Activated naive CD8-positive, alpha-beta T cell treated with anti-CD3 and anti-CD28 coated beads for 36 hours (primary cell): ENCODE measurements at regions not wholly inside any gene's neighbourhood (a gene's known extent, or its start where the extent isn't known, plus 50 kb on each side); places are given as distances from the start of the nearest gene placed in this dataset.

Experiments used
- DNase-seq: peaks from one replicate; pipeline ENCODE4 v3.0.0; 2021
- H3K27ac Mint-ChIP-seq: one replicate; pipeline ENCODE4 v1.8.0; 2022; ENCODE audit warnings: mild to moderate bottlenecking, moderate library complexity, mixed read lengths
- H3K27me3 Mint-ChIP-seq: one replicate; pipeline ENCODE4 v1.8.0; 2022; ENCODE audit warnings: mild to moderate bottlenecking, mixed read lengths
- H3K36me3 Mint-ChIP-seq: one replicate; pipeline ENCODE4 v1.8.0; 2021; ENCODE audit warnings: mild to moderate bottlenecking, mixed read lengths
- H3K4me1 Mint-ChIP-seq: one replicate; pipeline ENCODE4 v1.8.0; 2021; ENCODE audit warnings: mixed read lengths
- H3K4me3 Mint-ChIP-seq: one replicate; pipeline ENCODE4 v1.8.0; 2022; ENCODE audit warnings: mild to moderate bottlenecking, moderate library complexity, mixed read lengths
- H3K9me3 Mint-ChIP-seq: one replicate; pipeline ENCODE4 v1.8.0; 2022; ENCODE audit warnings: mixed read lengths

- no peaks in the 10 kb centered on the region for H3K4me1 Mint-ChIP-seq
- H3K9me3 Mint-ChIP-seq: no peaks in the 10 kb centered on the region
- no peaks in the 10 kb centered on the region for H3K27me3 Mint-ChIP-seq
- H3K4me3 Mint-ChIP-seq: no peak overlapping the region
- no peaks in the 10 kb centered on the region for H3K36me3 Mint-ChIP-seq
- DNase-seq: no peak
- no peak overlapping the region for H3K27ac Mint-ChIP-seq
These were observed 994.6 kb downstream of the SUCLG1 start for GRCh38 chr2:83464444-83464843.

GRCh38 chr2:83462881-83463280 lies 996.2 kb downstream of the SUCLG1 start:
- Mint-ChIP-seq H3K9me3 (no peaks in the 10 kb centered on the region), H3K36me3 (no peaks in the 10 kb centered on the region), H3K27me3 (no peaks in the 10 kb centered on the region), H3K4me3 (no peak overlapping the region), H3K4me1 (no peaks in the 10 kb centered on the region), H3K27ac (no peak overlapping the region)
- DNase-seq: no peak

GRCh38 chr2:83461135-83461534 lies 997.9 kb downstream of the SUCLG1 start:
- Mint-ChIP-seq H3K9me3 (no peaks in the 10 kb centered on the region), H3K27me3 (no peaks in the 10 kb centered on the region), H3K36me3 (no peaks in the 10 kb centered on the region), H3K4me3 (no peak overlapping the region), H3K4me1 (no peaks in the 10 kb centered on the region), H3K27ac (no peak overlapping the region)
- no peak for DNase-seq

- Mint-ChIP-seq H3K4me3 (no peak overlapping the region), H3K27me3 (no peaks in the 10 kb centered on the region), H3K27ac (no peak overlapping the region), H3K4me1 (no peaks in the 10 kb centered on the region), H3K36me3 (no peaks in the 10 kb centered on the region), H3K9me3 (no peaks in the 10 kb centered on the region)
- DNase-seq: no peak
These were observed 999.6 kb downstream of the SUCLG1 start for GRCh38 chr2:83459456-83459855.

- Mint-ChIP-seq H3K27ac (no peak overlapping the region), H3K9me3 (peaks cover 2% of the 10 kb centered on the region), H3K4me1 (no peaks in the 10 kb centered on the region), H3K4me3 (no peak overlapping the region), H3K36me3 (no peaks in the 10 kb centered on the region), H3K27me3 (no peaks in the 10 kb centered on the region)
- DNase-seq: no peak
These were observed 1023.1 kb downstream of the SUCLG1 start for GRCh38 chr2:83435989-83436388.

GRCh38 chr2:83420993-83421392 lies 1038.1 kb downstream of the SUCLG1 start:
- Mint-ChIP-seq H3K36me3 (no peaks in the 10 kb centered on the region), H3K4me3 (no peak overlapping the region), H3K27me3 (no peaks in the 10 kb centered on the region), H3K4me1 (no peaks in the 10 kb centered on the region), H3K9me3 (peaks cover 24% of the 10 kb centered on the region), H3K27ac (no peak overlapping the region)
- no peak for DNase-seq

- no peak overlapping the region for H3K27ac Mint-ChIP-seq
- H3K36me3 Mint-ChIP-seq: no peaks in the 10 kb centered on the region
These were observed 1064.8 kb downstream of the SUCLG1 start for GRCh38 chr2:83394134-83394904.

GRCh38 chr2:83388804-83389203 lies 1070.3 kb downstream of the SUCLG1 start:
- Mint-ChIP-seq H3K9me3 (peaks cover 2% of the 10 kb centered on the region), H3K4me3 (no peak overlapping the region)

More at GRCh38 chr2:83394134-83394904, 1064.8 kb downstream of the SUCLG1 start:
- Mint-ChIP-seq H3K9me3 (peaks cover 2% of the 10 kb centered on the region), H3K4me1 (no peaks in the 10 kb centered on the region), H3K27me3 (no peaks in the 10 kb centered on the region), H3K4me3 (no peak overlapping the region)
- no peak for DNase-seq

GRCh38 chr2:83386549-83386948 lies 1072.5 kb downstream of the SUCLG1 start:
- H3K9me3 Mint-ChIP-seq: peaks cover 4% of the 10 kb centered on the region
- H3K27me3 Mint-ChIP-seq: no peaks in the 10 kb centered on the region
- no peak overlapping the region for H3K4me3 Mint-ChIP-seq
- no peak overlapping the region for H3K27ac Mint-ChIP-seq
- H3K4me1 Mint-ChIP-seq: no peaks in the 10 kb centered on the region
- H3K36me3 Mint-ChIP-seq: no peaks in the 10 kb centered on the region
- DNase-seq: no peak

More at GRCh38 chr2:83388804-83389203, 1070.3 kb downstream of the SUCLG1 start:
- H3K4me1 Mint-ChIP-seq: no peaks in the 10 kb centered on the region
- H3K27me3 Mint-ChIP-seq: no peaks in the 10 kb centered on the region
- no peak overlapping the region for H3K27ac Mint-ChIP-seq
- H3K36me3 Mint-ChIP-seq: no peaks in the 10 kb centered on the region
- DNase-seq: no peak

GRCh38 chr2:83378921-83379320 lies 1080.2 kb downstream of the SUCLG1 start:
- Mint-ChIP-seq H3K27ac (no peak overlapping the region), H3K36me3 (no peaks in the 10 kb centered on the region), H3K4me3 (no peak overlapping the region), H3K4me1 (no peaks in the 10 kb centered on the region), H3K27me3 (no peaks in the 10 kb centered on the region), H3K9me3 (peaks cover 7% of the 10 kb centered on the region)
- no peak for DNase-seq

- H3K27ac Mint-ChIP-seq: no peak overlapping the region
- H3K36me3 Mint-ChIP-seq: no peaks in the 10 kb centered on the region
- H3K4me1 Mint-ChIP-seq: no peaks in the 10 kb centered on the region
- H3K9me3 Mint-ChIP-seq: peaks cover 5% of the 10 kb centered on the region
- DNase-seq: no peak
- no peaks in the 10 kb centered on the region for H3K27me3 Mint-ChIP-seq
- no peak overlapping the region for H3K4me3 Mint-ChIP-seq
These were observed 1082.3 kb downstream of the SUCLG1 start for GRCh38 chr2:83376731-83377130.

GRCh38 chr2:83370419-83370762 lies 1088.7 kb downstream of the SUCLG1 start:
- Mint-ChIP-seq H3K36me3 (no peaks in the 10 kb centered on the region), H3K9me3 (peaks cover 2% of the 10 kb centered on the region), H3K27ac (no peak overlapping the region), H3K27me3 (no peaks in the 10 kb centered on the region), H3K4me3 (no peak overlapping the region), H3K4me1 (no peaks in the 10 kb centered on the region)
- DNase-seq: no peak

- peaks cover 2% of the 10 kb centered on the region for H3K9me3 Mint-ChIP-seq
- H3K36me3 Mint-ChIP-seq: no peaks in the 10 kb centered on the region
- H3K4me3 Mint-ChIP-seq: no peak overlapping the region
- no peaks in the 10 kb centered on the region for H3K27me3 Mint-ChIP-seq
- H3K4me1 Mint-ChIP-seq: no peaks in the 10 kb centered on the region
- H3K27ac Mint-ChIP-seq: no peak overlapping the region
- DNase-seq: no peak
These were observed 1089.3 kb downstream of the SUCLG1 start for GRCh38 chr2:83369601-83370418.

GRCh38 chr2:83368916-83369315 lies 1090.2 kb downstream of the SUCLG1 start:
- no peaks in the 10 kb centered on the region for H3K27me3 Mint-ChIP-seq
- no peaks in the 10 kb centered on the region for H3K36me3 Mint-ChIP-seq
- no peak for DNase-seq
- no peak overlapping the region for H3K27ac Mint-ChIP-seq
- H3K4me1 Mint-ChIP-seq: no peaks in the 10 kb centered on the region
- H3K4me3 Mint-ChIP-seq: no peak overlapping the region
- H3K9me3 Mint-ChIP-seq: peaks cover 2% of the 10 kb centered on the region

- H3K4me3 Mint-ChIP-seq: no peak overlapping the region
- H3K4me1 Mint-ChIP-seq: no peaks in the 10 kb centered on the region
- H3K9me3 Mint-ChIP-seq: peaks cover 2% of the 10 kb centered on the region
- no peaks in the 10 kb centered on the region for H3K27me3 Mint-ChIP-seq
- H3K36me3 Mint-ChIP-seq: no peaks in the 10 kb centered on the region
- no peak for DNase-seq
- no peak overlapping the region for H3K27ac Mint-ChIP-seq
These were observed 1090.6 kb downstream of the SUCLG1 start for GRCh38 chr2:83368461-83368860.

- no peak for DNase-seq
- Mint-ChIP-seq H3K4me3 (no peak overlapping the region), H3K27ac (no peak overlapping the region), H3K4me1 (no peaks in the 10 kb centered on the region), H3K27me3 (no peaks in the 10 kb centered on the region), H3K9me3 (no peaks in the 10 kb centered on the region), H3K36me3 (no peaks in the 10 kb centered on the region)
These were observed 1093.6 kb downstream of the SUCLG1 start for GRCh38 chr2:83365476-83365875.
